ENCODE measurements at regions not wholly inside any gene's neighbourhood (a gene's known extent, or its start where the extent isn't known, plus 50 kb on each side); places are given as distances from the start of the nearest gene placed in this dataset.
"Not testable (repeated sequence)": the region's sequence is repeated elsewhere in the genome, so short reads cannot be mapped to it uniquely, and the experiment has no call there.

GRCh38 chr4:45550766-45551366 is 573.0 kb downstream of the GABRG1 start:
- Mint-ChIP-seq H3K4me1 (no peaks in the 10 kb centered on the region), H3K27me3 (no peaks in the 10 kb centered on the region), H3K4me3 (no peak overlapping the region), H3K9me3 (peaks cover 6% of the 10 kb centered on the region), H3K27ac (no peak overlapping the region), H3K36me3 (ENCODE audit: low read depth) (no peaks in the 10 kb centered on the region)
- no peak for ATAC-seq (replicated peaks)

GRCh38 chr4:45539142-45539814 is 584.6 kb downstream of the GABRG1 start:
- H3K36me3 Mint-ChIP-seq (ENCODE audit: low read depth): no peaks in the 10 kb centered on the region
- H3K27me3 Mint-ChIP-seq: no peaks in the 10 kb centered on the region
- no peaks in the 10 kb centered on the region for H3K4me1 Mint-ChIP-seq
- H3K27ac Mint-ChIP-seq: no peak overlapping the region
- peaks cover 20% of the 10 kb centered on the region for H3K9me3 Mint-ChIP-seq
- no peak for ATAC-seq (replicated peaks)
- no peak overlapping the region for H3K4me3 Mint-ChIP-seq

DNA sequence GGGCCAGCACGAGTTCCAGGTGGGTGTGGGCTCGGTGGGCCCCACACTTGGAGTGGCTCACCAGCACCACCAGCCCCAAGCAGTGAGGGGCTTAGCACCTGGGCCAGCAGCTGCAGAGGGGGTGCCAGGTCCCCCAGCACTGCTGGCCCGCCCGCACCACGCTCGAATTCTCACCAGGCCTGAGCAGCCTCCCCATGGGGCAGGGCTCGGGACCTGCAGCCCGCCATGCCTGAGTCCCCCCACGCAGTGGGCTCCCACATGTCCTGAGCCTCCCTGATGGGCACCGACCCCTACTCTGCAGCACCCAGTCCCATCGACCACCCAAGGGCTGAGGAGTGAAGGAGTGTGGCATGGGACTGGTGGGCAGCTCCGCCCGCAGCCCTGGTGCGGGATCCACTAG is 593.4 kb downstream of the GABRG1 start:
- Mint-ChIP-seq H3K9me3 (peaks cover 7% of the 10 kb centered on the region), H3K4me3 (no peak overlapping the region), H3K36me3 (ENCODE audit: low read depth) (no peaks in the 10 kb centered on the region), H3K27ac (no peak overlapping the region), H3K27me3 (no peaks in the 10 kb centered on the region), H3K4me1 (no peaks in the 10 kb centered on the region)
- no peak for ATAC-seq (replicated peaks)

DNA sequence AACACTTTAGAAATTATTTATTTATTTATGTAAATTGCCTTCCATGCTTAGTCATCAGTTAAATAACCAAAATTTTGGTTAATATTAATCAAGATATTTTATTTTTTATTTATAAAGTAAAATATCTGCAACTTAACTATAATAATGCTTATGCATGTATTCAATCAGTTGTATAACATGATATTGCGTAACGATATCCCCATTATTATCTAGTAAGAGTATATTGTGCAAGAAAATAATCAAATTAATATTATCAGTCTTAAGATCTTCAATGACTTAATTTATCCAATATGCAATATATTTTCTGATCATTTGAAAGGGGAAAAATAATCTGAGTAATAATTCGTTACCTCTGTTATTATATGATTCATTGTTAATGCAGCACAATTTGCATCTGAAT is 596.7 kb downstream of the GABRG1 start:
- no peak for ATAC-seq (replicated peaks)
- Mint-ChIP-seq H3K27me3 (no peaks in the 10 kb centered on the region), H3K27ac (no peak overlapping the region), H3K9me3 (peaks cover 4% of the 10 kb centered on the region), H3K4me3 (no peak overlapping the region), H3K4me1 (no peaks in the 10 kb centered on the region), H3K36me3 (ENCODE audit: low read depth) (no peaks in the 10 kb centered on the region)

DNA sequence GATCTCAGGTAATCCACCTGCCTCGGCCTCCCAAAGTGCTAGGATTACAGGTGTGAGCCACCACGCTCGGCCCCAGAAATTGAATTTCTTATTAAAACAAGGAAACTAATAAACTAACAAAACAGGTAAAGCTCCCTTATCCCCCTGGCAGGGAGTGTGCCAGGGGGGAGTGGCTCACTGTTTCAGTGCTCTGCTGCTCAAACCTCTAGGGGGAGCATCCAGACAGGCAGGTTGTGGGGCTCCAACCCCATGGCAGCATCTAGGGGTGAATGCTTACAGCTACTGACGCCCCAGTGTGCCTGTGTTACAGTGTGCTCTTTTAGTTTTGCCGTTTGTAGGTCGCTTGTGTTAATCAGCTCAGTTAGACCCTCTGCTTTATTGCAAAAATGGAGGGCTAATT is 605.0 kb downstream of the GABRG1 start:
- Mint-ChIP-seq H3K4me1 (no peaks in the 10 kb centered on the region), H3K27ac (no peak overlapping the region)

DNA sequence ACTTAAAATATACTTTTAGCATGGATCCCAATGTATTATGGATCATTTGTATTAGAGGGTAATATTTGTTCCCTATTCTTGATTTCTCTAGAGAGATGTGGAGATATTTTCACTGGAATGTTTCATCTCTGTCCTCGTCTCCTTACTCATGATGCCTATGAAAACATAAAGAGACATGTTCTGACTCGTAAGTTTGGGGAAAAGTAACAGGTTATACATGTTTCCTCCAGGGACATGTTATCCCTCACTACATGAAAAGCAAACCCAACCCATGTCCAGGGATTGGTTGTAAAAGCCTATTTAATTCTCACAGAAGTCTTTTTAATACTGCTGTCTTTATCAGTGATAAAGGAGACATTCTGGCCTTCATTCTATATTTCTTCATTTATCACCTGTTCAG is 621.4 kb downstream of the GABRG1 start:
- ATAC-seq (replicated peaks): no peak
- Mint-ChIP-seq H3K27me3 (no peaks in the 10 kb centered on the region), H3K4me1 (no peaks in the 10 kb centered on the region), H3K9me3 (peaks cover 13% of the 10 kb centered on the region), H3K4me3 (no peak overlapping the region), H3K27ac (no peak overlapping the region), H3K36me3 (ENCODE audit: low read depth) (no peaks in the 10 kb centered on the region)

More for the DNA sequence above, 605.0 kb downstream of the GABRG1 start:
- peaks cover 5% of the 10 kb centered on the region for H3K9me3 Mint-ChIP-seq
- H3K4me3 Mint-ChIP-seq: no peak overlapping the region
- ATAC-seq (replicated peaks): no peak
- H3K36me3 Mint-ChIP-seq (ENCODE audit: low read depth): no peaks in the 10 kb centered on the region
- no peaks in the 10 kb centered on the region for H3K27me3 Mint-ChIP-seq

DNA sequence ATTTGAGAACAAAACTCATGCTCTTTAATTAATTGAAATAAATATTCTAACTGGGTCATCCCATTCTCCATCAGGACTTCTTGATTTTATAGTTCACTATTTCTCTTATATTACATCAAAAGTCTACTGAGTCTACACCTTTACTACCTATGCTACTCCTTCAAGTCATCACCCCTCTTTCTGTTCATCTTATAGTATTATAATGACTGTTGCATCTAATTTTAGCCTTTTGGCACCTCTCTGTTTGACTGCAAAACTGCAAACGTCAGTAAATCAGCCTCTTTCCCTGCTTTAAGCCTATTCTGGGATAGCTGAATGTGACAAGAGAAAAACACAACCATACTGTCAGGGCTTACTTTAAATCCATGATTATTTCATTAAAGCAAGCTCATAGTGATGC is 639.1 kb downstream of the GABRG1 start:
- Mint-ChIP-seq H3K27ac (no peak overlapping the region), H3K36me3 (ENCODE audit: low read depth) (no peaks in the 10 kb centered on the region), H3K27me3 (no peaks in the 10 kb centered on the region), H3K9me3 (peaks cover 14% of the 10 kb centered on the region), H3K4me1 (no peaks in the 10 kb centered on the region), H3K4me3 (no peak overlapping the region)
- ATAC-seq (replicated peaks): no peak

- no peak overlapping the region for H3K27ac Mint-ChIP-seq
- H3K27me3 Mint-ChIP-seq: no peaks in the 10 kb centered on the region
- H3K9me3 Mint-ChIP-seq: peaks cover 14% of the 10 kb centered on the region
- no peaks in the 10 kb centered on the region for H3K36me3 Mint-ChIP-seq (ENCODE audit: low read depth)
- H3K4me3 Mint-ChIP-seq: no peak overlapping the region
- no peaks in the 10 kb centered on the region for H3K4me1 Mint-ChIP-seq
- no peak for ATAC-seq (replicated peaks)
These were observed 641.5 kb downstream of the GABRG1 start for GRCh38 chr4:45482346-45482745.

DNA sequence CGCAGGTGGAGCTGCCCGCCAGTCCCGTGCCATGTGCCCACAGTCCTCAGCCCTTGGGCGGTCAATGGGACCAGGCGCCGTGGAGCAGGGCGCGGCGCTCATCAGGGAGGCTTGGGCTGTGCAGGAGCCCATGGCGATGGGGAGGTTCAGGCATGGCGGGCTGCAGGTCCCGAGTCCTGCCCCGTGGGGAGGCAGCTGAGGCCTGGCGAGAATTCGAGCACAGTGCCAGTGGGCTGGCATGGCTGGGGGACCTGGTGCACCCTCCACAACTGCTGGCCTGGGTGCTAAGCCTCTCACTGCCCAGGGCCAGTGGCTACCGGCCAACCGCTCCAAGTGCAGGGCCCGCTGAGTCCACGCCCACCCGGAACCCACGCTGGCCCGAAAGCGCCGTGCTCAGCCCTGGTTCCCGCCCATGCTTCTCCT is 646.5 kb downstream of the GABRG1 start:
- no peak for ATAC-seq (replicated peaks)
- no peaks in the 10 kb centered on the region for H3K36me3 Mint-ChIP-seq (ENCODE audit: low read depth)
- H3K9me3 Mint-ChIP-seq: peaks cover 7% of the 10 kb centered on the region
- no peaks in the 10 kb centered on the region for H3K27me3 Mint-ChIP-seq
- H3K4me1 Mint-ChIP-seq: no peaks in the 10 kb centered on the region
- H3K27ac Mint-ChIP-seq: no peak overlapping the region
- no peak overlapping the region for H3K4me3 Mint-ChIP-seq

- H3K4me1 Mint-ChIP-seq: no peaks in the 10 kb centered on the region
- no peak for ATAC-seq (replicated peaks)
- H3K36me3 Mint-ChIP-seq (ENCODE audit: low read depth): no peaks in the 10 kb centered on the region
- H3K9me3 Mint-ChIP-seq: peaks cover 7% of the 10 kb centered on the region
- no peak overlapping the region for H3K27ac Mint-ChIP-seq
- H3K27me3 Mint-ChIP-seq: no peaks in the 10 kb centered on the region
- no peak overlapping the region for H3K4me3 Mint-ChIP-seq
These were observed 648.3 kb downstream of the GABRG1 start for GRCh38 chr4:45475548-45475947.

DNA sequence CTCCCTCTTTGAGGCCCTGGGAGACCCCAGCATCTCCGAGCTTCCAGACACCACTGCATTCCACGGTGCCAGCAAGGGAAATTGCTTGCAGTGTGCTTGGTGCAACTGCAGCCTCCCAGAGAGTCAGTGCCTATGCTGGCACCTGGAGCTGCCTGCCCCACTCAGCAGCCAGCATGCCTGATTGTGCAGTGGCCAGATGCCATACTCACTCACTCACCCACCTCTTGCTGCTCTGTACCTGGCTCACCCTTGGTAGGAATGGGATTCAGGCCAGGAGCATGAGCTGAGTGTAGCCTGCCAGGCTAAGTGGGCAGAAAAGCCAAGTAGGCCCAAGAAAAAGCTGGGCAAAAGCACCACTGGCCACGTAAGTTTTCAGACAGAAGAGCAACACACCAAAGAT is 651.4 kb downstream of the GABRG1 start:
- ATAC-seq (replicated peaks): no peak
- Mint-ChIP-seq H3K4me1 (no peaks in the 10 kb centered on the region), H3K4me3 (no peak overlapping the region)

DNA sequence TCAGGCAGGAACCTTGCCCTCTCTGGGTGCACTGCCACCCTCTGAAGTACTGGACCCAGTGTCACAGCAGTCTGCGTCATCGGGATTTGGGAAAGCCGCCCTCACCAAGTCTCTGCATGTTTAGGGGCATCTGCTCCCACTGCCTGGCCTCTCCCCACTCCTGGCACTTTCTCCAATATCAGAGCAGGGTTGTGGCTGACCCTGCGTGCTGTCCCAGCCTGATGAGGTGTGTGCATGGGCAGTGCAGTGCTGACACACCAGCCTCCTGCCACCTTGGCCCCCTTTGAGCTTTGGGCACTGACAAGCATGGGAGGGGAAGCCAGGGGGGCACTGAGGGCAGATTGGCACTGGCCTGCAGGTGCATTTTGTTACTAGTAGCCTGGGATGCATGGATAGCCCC is 652.5 kb downstream of the GABRG1 start:
- Mint-ChIP-seq H3K27ac (no peak overlapping the region), H3K4me1 (no peaks in the 10 kb centered on the region), H3K9me3 (peaks cover 5% of the 10 kb centered on the region), H3K27me3 (no peaks in the 10 kb centered on the region), H3K4me3 (no peak overlapping the region), H3K36me3 (ENCODE audit: low read depth) (no peaks in the 10 kb centered on the region)
- no peak for ATAC-seq (replicated peaks)

More for the DNA sequence above, 651.4 kb downstream of the GABRG1 start:
- Mint-ChIP-seq H3K9me3 (peaks cover 7% of the 10 kb centered on the region), H3K36me3 (ENCODE audit: low read depth) (no peaks in the 10 kb centered on the region), H3K27me3 (no peaks in the 10 kb centered on the region), H3K27ac (no peak overlapping the region)

- Mint-ChIP-seq H3K4me1 (no peaks in the 10 kb centered on the region), H3K27ac (no peak overlapping the region), H3K9me3 (peaks cover 6% of the 10 kb centered on the region), H3K4me3 (no peak overlapping the region), H3K36me3 (ENCODE audit: low read depth) (no peaks in the 10 kb centered on the region), H3K27me3 (no peaks in the 10 kb centered on the region)
- no peak for ATAC-seq (replicated peaks)
These were observed 656.7 kb downstream of the GABRG1 start for GRCh38 chr4:45467157-45467556.

- not testable (repeated sequence) for H3K4me3 Mint-ChIP-seq; H3K27ac Mint-ChIP-seq; H3K27me3 Mint-ChIP-seq; H3K4me1 Mint-ChIP-seq; H3K9me3 Mint-ChIP-seq; H3K36me3 Mint-ChIP-seq (ENCODE audit: low read depth); ATAC-seq (replicated peaks)
These were observed 663.7 kb downstream of the GABRG1 start for GRCh38 chr4:45460157-45460556.

DNA sequence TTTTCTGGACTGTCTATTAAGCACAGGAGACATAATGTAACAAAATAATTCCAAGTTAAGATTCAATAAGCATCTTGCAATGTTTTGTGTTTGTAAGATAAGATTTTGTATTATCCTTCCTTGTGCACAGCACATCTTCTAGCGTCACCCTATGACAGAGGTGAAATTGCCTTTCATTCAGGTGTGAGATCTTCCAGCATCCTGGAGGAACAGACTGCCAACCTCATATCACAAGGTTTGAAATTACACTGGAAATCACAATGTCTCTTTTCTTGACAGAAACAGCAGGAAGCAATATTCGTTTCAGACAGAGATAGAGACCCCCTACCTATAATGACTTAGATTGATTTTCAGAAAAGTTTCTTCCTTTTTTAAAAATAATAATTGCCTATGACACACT is 668.6 kb downstream of the GABRG1 start:
- H3K36me3 Mint-ChIP-seq (ENCODE audit: low read depth): no peaks in the 10 kb centered on the region
- H3K4me3 Mint-ChIP-seq: no peak overlapping the region
- H3K27ac Mint-ChIP-seq: no peak overlapping the region
- no peaks in the 10 kb centered on the region for H3K27me3 Mint-ChIP-seq
- H3K9me3 Mint-ChIP-seq: no peaks in the 10 kb centered on the region
- H3K4me1 Mint-ChIP-seq: no peaks in the 10 kb centered on the region
- no peak for ATAC-seq (replicated peaks)
